Kidney epithelial cell (primary cell): ENCODE measurements at regions not wholly inside any gene's neighbourhood (a gene's known extent, or its start where the extent isn't known, plus 50 kb on each side); places are given as distances from the start of the nearest gene placed in this dataset.

ENCODE experiments used
- DNase-seq: peaks from one replicate; pipeline ENCODE4 v3.0.0-alpha.2; 2010; ENCODE audit warnings: low read depth
- H3K27me3 ChIP-seq: 2 replicates; pipeline ENCODE4 v1.6.0; 2011; ENCODE audit warnings: low read length; ENCODE audit not compliant: control insufficient read depth, insufficient read depth
- H3K36me3 ChIP-seq: 2 replicates; pipeline ENCODE4 v1.5.1; 2011; ENCODE audit warnings: low read length; ENCODE audit not compliant: control insufficient read depth, insufficient read depth
- H3K4me3 ChIP-seq: 2 replicates; pipeline ENCODE4 v1.5.1; 2011; ENCODE audit warnings: low read depth, mild to moderate bottlenecking, control low read depth, low read length
- CTCF ChIP-seq: IDR thresholded peaks from 2 replicates; pipeline ENCODE4 v1.5.1; 2011; ENCODE audit warnings: mild to moderate bottlenecking, moderate library complexity, low read length, control low read depth, inconsistent platforms; ENCODE audit not compliant: insufficient read depth, poor library complexity, severe bottlenecking

- no peak for DNase-seq
- Histone ChIP-seq H3K36me3 (no peaks in the 10 kb centered on the region), H3K4me3 (no peak overlapping the region), H3K27me3 (no peaks in the 10 kb centered on the region)
- no peak for TF ChIP-seq CTCF
Observed at GRCh38 chr7:156095908-156096539, 283.8 kb upstream of the SHH start.

GRCh38 chr7:156094350-156095146, 282.3 kb upstream of the SHH start:
- Histone ChIP-seq H3K4me3 (no peak overlapping the region), H3K27me3 (no peaks in the 10 kb centered on the region), H3K36me3 (no peaks in the 10 kb centered on the region)
- TF ChIP-seq CTCF, result no peak
- DNase-seq, result no peak

- no peak for DNase-seq
- H3K36me3 ChIP-seq, result no peaks in the 10 kb centered on the region
- no peak overlapping the region for H3K4me3 ChIP-seq
- no peak for TF ChIP-seq CTCF
- H3K27me3 ChIP-seq, result no peaks in the 10 kb centered on the region
Observed at GRCh38 chr7:156092307-156092706, 280.0 kb upstream of the SHH start.

GRCh38 chr7:156091519-156092080, 279.3 kb upstream of the SHH start:
- TF ChIP-seq CTCF, result no peak
- Histone ChIP-seq H3K4me3 (no peak overlapping the region), H3K27me3 (no peaks in the 10 kb centered on the region), H3K36me3 (no peaks in the 10 kb centered on the region)
- no peak for DNase-seq

GRCh38 chr7:156090988-156091387, 278.7 kb upstream of the SHH start:
- no peak overlapping the region for H3K4me3 ChIP-seq
- H3K27me3 ChIP-seq, result no peaks in the 10 kb centered on the region
- no peaks in the 10 kb centered on the region for H3K36me3 ChIP-seq
- no peak for TF ChIP-seq CTCF
- no peak for DNase-seq
